HCT116 (cell line): ENCODE measurements at regions not wholly inside any gene's neighbourhood (a gene's known extent, or its start where the extent isn't known, plus 50 kb on each side); places are given as distances from the start of the nearest gene placed in this dataset.
A peak's percentile ranks its signal among the peaks of the same experiment; 100 is the strongest.

Experiments used
- EZH2 ChIP-seq: fragments of 200-600 bp; sonication (generic); IDR thresholded peaks from 2 replicates; pipeline ENCODE4 v1.6.1; 2017; ENCODE audit warnings: antibody characterized with exemption, mixed run types
- MAX ChIP-seq: IDR thresholded peaks from 2 replicates; pipeline ENCODE4 v1.6.1; 2012
- POLR2A ChIP-seq: IDR thresholded peaks from 2 replicates; pipeline ENCODE4 v1.7.0; 2011; ENCODE audit warnings: borderline replicate concordance; ENCODE audit not compliant: insufficient read depth, insufficient read length; ENCODE audit errors: extremely low read depth
- POLR2AphosphoS5 ChIP-seq: IDR thresholded peaks from 2 replicates; pipeline ENCODE4 v1.6.1; 2011; ENCODE audit warnings: mild to moderate bottlenecking, low read depth, low read length, moderate library complexity
- TF ChIP-seq, protein P1 (sequence below), 3 experiments: fragments of 200-600 bp in 1 of 3; sonication (generic) in 1 of 3; IDR thresholded peaks in 2 of 3; conservative IDR thresholded peaks in 1 of 3; 2 replicates each; pipeline ENCODE4 v1.5.1; 2012 to 2017; ENCODE audit warnings: low read depth in 2 of 3, low read length in 2 of 3, antibody characterized with exemption in 1 of 3, borderline replicate concordance in 1 of 3, control low read depth in 1 of 3, mild to moderate bottlenecking in 1 of 3, mixed read lengths in 1 of 3, mixed run types in 1 of 3, moderate library complexity in 1 of 3; ENCODE audit not compliant: insufficient read depth in 1 of 3

- TF ChIP-seq, protein P1, sequence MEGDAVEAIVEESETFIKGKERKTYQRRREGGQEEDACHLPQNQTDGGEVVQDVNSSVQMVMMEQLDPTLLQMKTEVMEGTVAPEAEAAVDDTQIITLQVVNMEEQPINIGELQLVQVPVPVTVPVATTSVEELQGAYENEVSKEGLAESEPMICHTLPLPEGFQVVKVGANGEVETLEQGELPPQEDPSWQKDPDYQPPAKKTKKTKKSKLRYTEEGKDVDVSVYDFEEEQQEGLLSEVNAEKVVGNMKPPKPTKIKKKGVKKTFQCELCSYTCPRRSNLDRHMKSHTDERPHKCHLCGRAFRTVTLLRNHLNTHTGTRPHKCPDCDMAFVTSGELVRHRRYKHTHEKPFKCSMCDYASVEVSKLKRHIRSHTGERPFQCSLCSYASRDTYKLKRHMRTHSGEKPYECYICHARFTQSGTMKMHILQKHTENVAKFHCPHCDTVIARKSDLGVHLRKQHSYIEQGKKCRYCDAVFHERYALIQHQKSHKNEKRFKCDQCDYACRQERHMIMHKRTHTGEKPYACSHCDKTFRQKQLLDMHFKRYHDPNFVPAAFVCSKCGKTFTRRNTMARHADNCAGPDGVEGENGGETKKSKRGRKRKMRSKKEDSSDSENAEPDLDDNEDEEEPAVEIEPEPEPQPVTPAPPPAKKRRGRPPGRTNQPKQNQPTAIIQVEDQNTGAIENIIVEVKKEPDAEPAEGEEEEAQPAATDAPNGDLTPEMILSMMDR (IDR thresholded peaks at IDR 0.05 in 2 of 3, conservative IDR thresholded peaks at IDR 0.05 in 1 of 3; ENCODE audit: borderline replicate concordance in 1 of 3, insufficient read depth in 1 of 3, low read depth in 2 of 3, low read length in 2 of 3), result peak; percentile 46 to 68 (median 54); a peak in 5 of 6 replicates
- TF ChIP-seq EZH2, result no peak
- TF ChIP-seq POLR2AphosphoS5, result no peak
- TF ChIP-seq POLR2A, result no peak
- TF ChIP-seq MAX, result no peak
Observed at GRCh38 chr3:67109651-67110204, 111.6 kb downstream of the KBTBD8 start.
